CD8-positive, alpha-beta memory T cell (primary cell): ENCODE measurements at regions not wholly inside any gene's neighbourhood (a gene's known extent, or its start where the extent isn't known, plus 50 kb on each side); places are given as distances from the start of the nearest gene placed in this dataset.
"Not testable (repeated sequence)": the region's sequence is repeated elsewhere in the genome, so short reads cannot be mapped to it uniquely, and the experiment has no call there.

Experiments used
- CTCF ChIA-PET: fragments of 350-600 bp; sonication (Branson Sonifier 250); formaldehyde crosslinking; loops from one replicate; lab custom pipeline; 2021; ENCODE audit warnings: antibody characterized with exemption; lab: Charles Lee
- POLR2A ChIA-PET: fragments of 350-600 bp; sonication (Branson Sonifier 250); formaldehyde crosslinking; loops from one replicate; lab custom pipeline; 2021; ENCODE audit warnings: antibody characterized with exemption; lab: Charles Lee
- DNase-seq, 5 donors: peaks; one replicate each; pipeline versions ENCODE4 v3.0.0 to v3.0.0-alpha.2; 2020 to 2022; ENCODE audit warnings: mixed read lengths in 1 of 5
- H3K27ac ChIP-seq: one replicate; pipeline ENCODE4 v1.7.0; 2013; ENCODE audit warnings: low read depth, mild to moderate bottlenecking, low read length, moderate library complexity
- H3K27me3 ChIP-seq: 2 replicates; pipeline ENCODE4 v1.7.0; 2013; ENCODE audit warnings: low read length, mild to moderate bottlenecking; ENCODE audit not compliant: insufficient read depth, poor library complexity, severe bottlenecking
- H3K36me3 ChIP-seq: 2 replicates; pipeline ENCODE4 v1.7.0; 2013; ENCODE audit warnings: mild to moderate bottlenecking, low read length, moderate library complexity; ENCODE audit not compliant: insufficient read depth
- H3K4me1 ChIP-seq: 2 replicates; pipeline ENCODE4 v1.7.0; 2013; ENCODE audit warnings: mild to moderate bottlenecking, low read length, moderate library complexity; ENCODE audit not compliant: insufficient read depth
- H3K4me3 ChIP-seq: 2 replicates; pipeline ENCODE4 v1.7.0; 2013; ENCODE audit warnings: mild to moderate bottlenecking, low read length
- H3K9me3 ChIP-seq: 2 replicates; pipeline ENCODE4 v1.7.0; 2013; ENCODE audit warnings: mild to moderate bottlenecking, low read length
- H3K27ac Mint-ChIP-seq, 8 donors: one replicate each; pipeline ENCODE4 v1.8.0; 2020 to 2021; ENCODE audit warnings: mixed read lengths in 8 of 8, mild to moderate bottlenecking in 6 of 8, inconsistent platforms in 3 of 8, moderate library complexity in 3 of 8
- H3K27me3 Mint-ChIP-seq, 2 donors: one replicate each; pipeline ENCODE4 v1.8.0; 2020 to 2021; ENCODE audit warnings: mixed read lengths in 2 of 2, mild to moderate bottlenecking in 1 of 2, moderate library complexity in 1 of 2
- H3K36me3 Mint-ChIP-seq, 3 donors: one replicate each; pipeline ENCODE4 v1.8.0; 2020 to 2021; ENCODE audit warnings: mixed read lengths in 3 of 3, inconsistent platforms in 1 of 3, mild to moderate bottlenecking in 1 of 3
- H3K4me1 Mint-ChIP-seq, 3 donors: one replicate each; pipeline ENCODE4 v1.8.0; 2020 to 2021; ENCODE audit warnings: mixed read lengths in 3 of 3, inconsistent platforms in 1 of 3, mild to moderate bottlenecking in 1 of 3
- H3K4me3 Mint-ChIP-seq, 7 donors: one replicate each; pipeline ENCODE4 v1.8.0; 2020 to 2021; ENCODE audit warnings: mixed read lengths in 7 of 7, mild to moderate bottlenecking in 6 of 7, moderate library complexity in 4 of 7, inconsistent platforms in 2 of 7
- H3K9me3 Mint-ChIP-seq, 5 donors: one replicate each; pipeline ENCODE4 v1.8.0; 2020 to 2022; ENCODE audit warnings: mixed read lengths in 5 of 5, mild to moderate bottlenecking in 3 of 5, moderate library complexity in 2 of 5, inconsistent platforms in 1 of 5

DNA sequence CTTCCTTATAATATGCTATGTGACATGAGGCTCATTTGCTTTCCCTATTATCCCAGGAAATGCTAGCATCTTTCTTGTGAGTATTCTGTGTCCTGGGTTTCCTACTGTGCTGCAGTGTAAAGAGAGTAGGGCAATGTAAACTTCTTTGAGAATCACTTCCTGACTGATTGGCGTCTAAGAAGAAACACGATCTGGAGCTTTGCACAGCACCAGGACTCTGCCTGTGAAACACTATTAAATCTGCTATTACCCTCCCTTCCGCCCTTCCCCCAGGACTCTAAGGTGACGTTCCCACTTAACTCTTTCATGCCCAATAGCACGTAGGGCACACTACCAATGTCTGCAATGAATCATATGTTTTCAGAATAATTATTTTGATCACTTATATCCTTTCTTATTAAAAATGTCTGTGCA is 607.3 kb upstream of the CITED2 start:
- no peaks in the 10 kb centered on the region for H3K4me1 ChIP-seq
- no peak overlapping the region for H3K27ac ChIP-seq
- H3K4me3 ChIP-seq = no peak overlapping the region
- no peaks in the 10 kb centered on the region for H3K9me3 ChIP-seq
- ChIA-PET CTCF (no interaction called here), POLR2A (no interaction called here)
- Mint-ChIP-seq H3K4me3 (peak overlapping the region in 2 of 7 donors; percentile 18 to 27), H3K36me3 (no peaks in the 10 kb centered on the region), H3K9me3 (no peaks in the 10 kb centered on the region), H3K27me3 (peaks cover 2 to 25% of the 10 kb centered on the region in 2 donors), H3K27ac (peak overlapping the region in 3 of 8 donors; percentile 0 to 39 (median 25)), H3K4me1 (peaks cover 7 to 10% (median 8%) of the 10 kb centered on the region in 3 donors)
- no peak for DNase-seq
- no peaks in the 10 kb centered on the region for H3K36me3 ChIP-seq
- no peaks in the 10 kb centered on the region for H3K27me3 ChIP-seq

GRCh38 chr6:139981066-139981624 is 606.7 kb upstream of the CITED2 start:
- Histone ChIP-seq H3K27ac (no peak overlapping the region), H3K27me3 (no peaks in the 10 kb centered on the region), H3K36me3 (no peaks in the 10 kb centered on the region), H3K4me1 (no peaks in the 10 kb centered on the region), H3K4me3 (no peak overlapping the region), H3K9me3 (no peaks in the 10 kb centered on the region)
- Mint-ChIP-seq H3K4me3 (no peak overlapping the region), H3K27ac (peak overlapping the region in 2 of 8 donors; percentile 39 to 44), H3K4me1 (peaks cover 7 to 10% (median 8%) of the 10 kb centered on the region in 3 donors), H3K36me3 (no peaks in the 10 kb centered on the region), H3K9me3 (no peaks in the 10 kb centered on the region), H3K27me3 (peaks cover 3 to 27% of the 10 kb centered on the region in 2 donors)
- DNase-seq = no peak
- CTCF ChIA-PET = no interaction called here
- POLR2A ChIA-PET = no interaction called here

GRCh38 chr6:139980631-139981030 is 606.2 kb upstream of the CITED2 start:
- peaks cover 2 to 29% of the 10 kb centered on the region in 2 donors for H3K27me3 Mint-ChIP-seq
- H3K36me3 Mint-ChIP-seq, H3K4me1 Mint-ChIP-seq, H3K27ac ChIP-seq, H3K4me3 ChIP-seq, H3K9me3 ChIP-seq, H3K4me1 ChIP-seq, POLR2A ChIA-PET, CTCF ChIA-PET, H3K9me3 Mint-ChIP-seq, H3K27me3 ChIP-seq, H3K36me3 ChIP-seq, DNase-seq, H3K27ac Mint-ChIP-seq, H3K4me3 Mint-ChIP-seq: not testable (repeated sequence)

DNA sequence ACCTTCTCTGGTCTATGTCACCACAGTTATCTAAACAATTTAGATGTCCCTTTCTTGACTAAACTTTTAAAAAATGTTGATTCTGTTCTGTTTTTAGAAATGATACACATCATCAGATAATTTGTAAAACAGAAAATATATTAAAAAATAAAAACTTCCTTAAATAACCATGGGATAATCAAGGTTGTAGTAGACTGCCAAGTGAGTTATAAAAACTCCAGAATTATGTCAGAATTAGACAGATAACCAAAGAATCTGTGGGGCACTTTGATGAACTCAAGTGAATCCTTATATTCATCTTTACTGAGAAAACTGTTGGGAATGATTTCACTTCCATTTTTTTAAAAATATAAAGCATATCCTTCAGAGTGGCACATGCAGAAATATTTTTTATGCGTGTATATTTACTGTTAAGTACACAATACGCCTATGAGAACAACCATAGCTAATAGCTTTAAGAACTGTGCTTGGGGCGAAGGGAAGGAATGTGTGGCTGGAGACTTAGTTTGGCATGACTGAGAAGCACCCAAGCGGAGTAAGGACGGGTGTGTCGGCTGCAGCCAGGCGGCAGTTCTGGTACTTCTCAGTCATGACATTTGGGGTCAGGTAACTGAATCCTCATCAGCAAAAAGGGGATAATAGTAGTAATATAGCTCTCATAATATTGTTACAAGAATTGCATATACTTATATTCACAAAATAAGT is 604.7 kb upstream of the CITED2 start:
- peaks cover 8 to 10% (median 9%) of the 10 kb centered on the region in 3 donors for H3K4me1 Mint-ChIP-seq
- no peaks in the 10 kb centered on the region for H3K9me3 ChIP-seq

DNA sequence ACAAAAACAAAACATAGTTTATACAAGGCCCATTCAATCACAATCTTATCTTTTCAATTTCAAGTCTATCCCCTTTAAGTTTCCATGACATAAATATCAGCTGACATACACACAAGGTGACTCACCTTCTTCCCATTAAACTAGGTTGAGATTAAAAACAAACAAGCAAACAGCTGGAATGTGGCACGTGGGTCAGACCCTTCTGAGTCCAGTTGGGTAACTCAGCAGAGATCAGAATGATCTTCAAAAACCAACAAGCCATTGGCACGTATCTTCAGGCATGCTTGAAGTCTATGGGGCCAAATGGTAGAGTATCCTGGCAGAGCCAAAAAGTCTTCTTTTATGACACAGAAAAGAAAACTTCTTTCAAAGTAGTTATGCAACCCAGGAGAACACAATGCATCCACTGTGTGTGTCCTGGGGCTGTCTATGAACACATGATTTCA is 603.5 kb upstream of the CITED2 start:
- H3K27ac Mint-ChIP-seq = no peak overlapping the region

More for the DNA sequence above, 604.7 kb upstream of the CITED2 start:
- ChIA-PET CTCF (no interaction called here), POLR2A (no interaction called here)
- Mint-ChIP-seq H3K36me3 (no peaks in the 10 kb centered on the region), H3K27me3 (peaks cover 1 to 20% of the 10 kb centered on the region in 2 donors), H3K27ac (peak overlapping the region in 1 of 8 donors; percentile 59), H3K4me3 (no peak overlapping the region), H3K9me3 (no peaks in the 10 kb centered on the region)
- H3K36me3 ChIP-seq = no peaks in the 10 kb centered on the region
- no peak overlapping the region for H3K4me3 ChIP-seq
- no peak for DNase-seq
- H3K27me3 ChIP-seq = no peaks in the 10 kb centered on the region
- H3K4me1 ChIP-seq = no peaks in the 10 kb centered on the region
- no peak overlapping the region for H3K27ac ChIP-seq

DNA sequence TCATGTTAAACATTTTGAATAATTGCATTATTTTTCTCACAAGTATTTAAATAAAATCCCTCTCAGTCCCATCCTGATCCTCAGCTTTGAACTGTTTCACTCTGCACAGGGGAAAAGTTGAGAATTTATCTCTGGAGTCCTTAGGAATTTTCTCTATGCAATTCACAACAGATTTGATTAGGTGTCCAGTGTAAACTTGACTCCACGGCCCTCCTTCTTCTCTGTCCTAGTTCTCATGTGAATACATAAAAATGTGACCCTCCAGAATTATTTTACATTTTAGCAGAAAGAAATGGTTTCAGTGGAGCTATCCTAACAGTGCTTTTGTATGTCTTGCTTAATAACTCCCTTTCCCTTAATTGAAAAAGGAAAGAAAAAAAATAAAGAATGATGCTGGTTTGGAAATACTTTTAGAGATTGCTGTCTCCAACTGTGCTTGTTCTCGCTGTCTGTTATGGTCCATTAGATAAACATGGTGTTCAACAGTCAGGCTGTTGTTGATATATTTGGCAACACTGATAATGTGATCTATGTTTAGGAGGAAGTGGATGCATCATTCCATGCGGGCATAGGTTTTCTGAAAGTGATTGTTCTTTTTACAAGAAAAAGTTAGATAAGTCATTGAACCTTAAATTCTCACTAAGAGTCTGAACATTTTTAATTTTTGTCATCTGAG is 599.4 kb upstream of the CITED2 start:
- DNase-seq = no peak
- ChIA-PET CTCF (no interaction called here), POLR2A (no interaction called here)
- no peaks in the 10 kb centered on the region for H3K4me1 ChIP-seq
- Mint-ChIP-seq H3K9me3 (no peaks in the 10 kb centered on the region), H3K4me1 (peaks cover 0 to 2% (median 0%) of the 10 kb centered on the region in 3 donors), H3K4me3 (no peak overlapping the region), H3K27me3 (peaks cover 1 to 25% of the 10 kb centered on the region in 2 donors), H3K36me3 (no peaks in the 10 kb centered on the region), H3K27ac (no peak overlapping the region)
- no peak overlapping the region for H3K4me3 ChIP-seq
- no peak overlapping the region for H3K27ac ChIP-seq
- no peaks in the 10 kb centered on the region for H3K9me3 ChIP-seq
- no peaks in the 10 kb centered on the region for H3K36me3 ChIP-seq
- H3K27me3 ChIP-seq = no peaks in the 10 kb centered on the region

More for the DNA sequence above, 603.5 kb upstream of the CITED2 start:
- no peak overlapping the region for H3K27ac ChIP-seq
- no peak for DNase-seq
- no peaks in the 10 kb centered on the region for H3K36me3 ChIP-seq
- H3K4me1 Mint-ChIP-seq = peaks cover 8 to 10% (median 9%) of the 10 kb centered on the region in 3 donors
- ChIA-PET POLR2A (no interaction called here), CTCF (no interaction called here)
- no peaks in the 10 kb centered on the region for H3K36me3 Mint-ChIP-seq
- no peak overlapping the region for H3K4me3 ChIP-seq
- no peaks in the 10 kb centered on the region for H3K4me1 ChIP-seq
- peaks cover 1 to 22% of the 10 kb centered on the region in 2 donors for H3K27me3 Mint-ChIP-seq
- no peak overlapping the region for H3K4me3 Mint-ChIP-seq
- no peaks in the 10 kb centered on the region for H3K9me3 Mint-ChIP-seq
- no peaks in the 10 kb centered on the region for H3K27me3 ChIP-seq
- no peaks in the 10 kb centered on the region for H3K9me3 ChIP-seq

GRCh38 chr6:139972116-139972515 is 597.7 kb upstream of the CITED2 start:
- no peaks in the 10 kb centered on the region for H3K9me3 Mint-ChIP-seq
- H3K36me3 Mint-ChIP-seq = no peaks in the 10 kb centered on the region
- Histone ChIP-seq H3K27me3 (no peaks in the 10 kb centered on the region), H3K9me3 (no peaks in the 10 kb centered on the region), H3K4me1 (no peaks in the 10 kb centered on the region), H3K27ac (no peak overlapping the region), H3K36me3 (no peaks in the 10 kb centered on the region), H3K4me3 (no peak overlapping the region)
- H3K4me1 Mint-ChIP-seq = peaks cover 0 to 2% (median 0%) of the 10 kb centered on the region in 3 donors
- POLR2A ChIA-PET = no interaction called here
- H3K27me3 Mint-ChIP-seq = peaks cover 1 to 16% of the 10 kb centered on the region in 2 donors
- H3K4me3 Mint-ChIP-seq = no peak overlapping the region
- CTCF ChIA-PET = no interaction called here
- DNase-seq = no peak
- H3K27ac Mint-ChIP-seq = no peak overlapping the region

- H3K27me3 ChIP-seq = no peaks in the 10 kb centered on the region
- H3K36me3 ChIP-seq = no peaks in the 10 kb centered on the region
- H3K27ac Mint-ChIP-seq = peak overlapping the region in 1 of 8 donors; percentile 58
- no peak overlapping the region for H3K27ac ChIP-seq
- ChIA-PET POLR2A (no interaction called here), CTCF (no interaction called here)
- H3K4me1 ChIP-seq = no peaks in the 10 kb centered on the region
- no peaks in the 10 kb centered on the region for H3K9me3 ChIP-seq
- DNase-seq = no peak
- H3K9me3 Mint-ChIP-seq = no peaks in the 10 kb centered on the region
- no peaks in the 10 kb centered on the region for H3K36me3 Mint-ChIP-seq
- peaks cover 0 to 8% of the 10 kb centered on the region in 2 donors for H3K27me3 Mint-ChIP-seq
- H3K4me3 Mint-ChIP-seq = no peak overlapping the region
- H3K4me3 ChIP-seq = no peak overlapping the region
- no peaks in the 10 kb centered on the region for H3K4me1 Mint-ChIP-seq
Measured at GRCh38 chr6:139970591-139970991, 596.1 kb upstream of the CITED2 start.
